Thyroid gland (tissue), 4 donors: ENCODE measurements at regions not wholly inside any gene's neighbourhood (a gene's known extent, or its start where the extent isn't known, plus 50 kb on each side); places are given as distances from the start of the nearest gene placed in this dataset.

Experiments used
- POLR2A ChIP-seq, 2 donors: fragments of 450-650 bp; IDR thresholded peaks; one replicate each; pipeline ENCODE4 v1.6.1; 2017; ENCODE audit warnings: antibody characterized with exemption in 2 of 2, mild to moderate bottlenecking in 2 of 2, moderate library complexity in 1 of 2
- TF ChIP-seq, protein P1 (sequence below), 6 experiments: fragments of 200-600 bp in 3 of 6; fragments of 450-650 bp in 3 of 6; sonication (generic) in 3 of 6; IDR thresholded peaks; one replicate each; pipeline ENCODE4 v1.5.1; 2016 to 2019; ENCODE audit warnings: antibody characterized with exemption in 6 of 6, mild to moderate bottlenecking in 2 of 6, inconsistent platforms in 1 of 6, moderate library complexity in 1 of 6

- TF ChIP-seq, protein P1, sequence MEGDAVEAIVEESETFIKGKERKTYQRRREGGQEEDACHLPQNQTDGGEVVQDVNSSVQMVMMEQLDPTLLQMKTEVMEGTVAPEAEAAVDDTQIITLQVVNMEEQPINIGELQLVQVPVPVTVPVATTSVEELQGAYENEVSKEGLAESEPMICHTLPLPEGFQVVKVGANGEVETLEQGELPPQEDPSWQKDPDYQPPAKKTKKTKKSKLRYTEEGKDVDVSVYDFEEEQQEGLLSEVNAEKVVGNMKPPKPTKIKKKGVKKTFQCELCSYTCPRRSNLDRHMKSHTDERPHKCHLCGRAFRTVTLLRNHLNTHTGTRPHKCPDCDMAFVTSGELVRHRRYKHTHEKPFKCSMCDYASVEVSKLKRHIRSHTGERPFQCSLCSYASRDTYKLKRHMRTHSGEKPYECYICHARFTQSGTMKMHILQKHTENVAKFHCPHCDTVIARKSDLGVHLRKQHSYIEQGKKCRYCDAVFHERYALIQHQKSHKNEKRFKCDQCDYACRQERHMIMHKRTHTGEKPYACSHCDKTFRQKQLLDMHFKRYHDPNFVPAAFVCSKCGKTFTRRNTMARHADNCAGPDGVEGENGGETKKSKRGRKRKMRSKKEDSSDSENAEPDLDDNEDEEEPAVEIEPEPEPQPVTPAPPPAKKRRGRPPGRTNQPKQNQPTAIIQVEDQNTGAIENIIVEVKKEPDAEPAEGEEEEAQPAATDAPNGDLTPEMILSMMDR (IDR thresholded peaks at IDR 0.05) = peak in 2 of 6 experiments; percentile 18 to 34
- TF ChIP-seq POLR2A (IDR thresholded peaks at IDR 0.05) = no peak
Observed at GRCh38 chr12:19572920-19573558, 133.7 kb downstream of the AEBP2 start.
